K562 (cell line): ENCODE measurements at regions not wholly inside any gene's neighbourhood (a gene's known extent, or its start where the extent isn't known, plus 50 kb on each side); places are given as distances from the start of the nearest gene placed in this dataset.

Source experiments
- ATAC-seq: fragments of 200-7000 bp; cut with Tn5 transposase; 3 replicates; pipeline ENCODE4 v1.9.1; 2020; ENCODE audit warnings: moderate library complexity
- BruUV-seq: library from RNA; stranded (reverse); fragments of 400-500 nt; replicated peaks from 2 replicates; lab custom pipeline; 2021; lab: Mats Ljungman, UMichigan
- CTCF ChIA-PET: fragments of 300-600 bp; formaldehyde crosslinking; extraction: SDS; loops from one replicate; lab custom pipeline; 2021; ENCODE audit warnings: low intra/inter-chr PET ratio; lab: Yijun Ruan, JAX
- POLR2A ChIA-PET: fragments of 300-600, 350-650 bp; sonication (Branson Sonifier 250); formaldehyde crosslinking; extraction: SDS; loops from one replicate; lab custom pipeline; 2021; ENCODE audit warnings: antibody characterized with exemption, inconsistent platforms; lab: Yijun Ruan, JAX
- DNase-seq, 4 experiments: peaks; one replicate each; pipeline versions ENCODE4 v3.0.0 to v3.0.0-alpha.2; 2011 to 2018; ENCODE audit warnings: low spot score in 3 of 4, mixed read lengths in 3 of 4; ENCODE audit errors: extremely low read depth in 1 of 4
- FAIRE-seq: peaks from 2 replicates; lab custom pipeline; 2011; peaks lifted over from hg19 to GRCh38; lab: Jason Lieb, UNC
- H2AFZ ChIP-seq: 2 replicates; pipeline ENCODE4 v1.6.0; 2011; ENCODE audit warnings: low read depth, low read length, control low read depth, inconsistent platforms
- H3K27ac ChIP-seq: fragments of 200-600 bp; 3 replicates; pipeline ENCODE4 v1.8.0; 2011; ENCODE audit warnings: low read depth, mild to moderate bottlenecking, control low read depth, inconsistent platforms, low read length, moderate library complexity, mixed read lengths; ENCODE audit errors: extremely low read depth
- H3K27me3 ChIP-seq, 2 experiments: fragments of 300-600 bp in 1 of 2; 2 replicates in 1 of 2; 3 replicates in 1 of 2; pipeline versions ENCODE4 v1.6.0 to v1.8.0; 2011; ENCODE audit warnings: inconsistent platforms in 2 of 2, low read length in 2 of 2, mild to moderate bottlenecking in 1 of 2, mixed read lengths in 1 of 2, moderate library complexity in 1 of 2; ENCODE audit not compliant: control insufficient read depth in 2 of 2, insufficient read depth in 2 of 2
- H3K36me3 ChIP-seq: fragments of 300-600 bp; 3 replicates; pipeline ENCODE4 v1.8.0; 2011; ENCODE audit warnings: mild to moderate bottlenecking, low read length, inconsistent platforms; ENCODE audit not compliant: control insufficient read depth, insufficient read depth
- H3K4me1 ChIP-seq, 2 experiments: fragments of 200-600 bp in 1 of 2; replicated peaks in 1 of 2; 2 replicates in 1 of 2; 3 replicates in 1 of 2; pipeline versions ENCODE4 v1.5.1 to v1.8.0; 2011; ENCODE audit warnings: inconsistent platforms in 2 of 2, low read length in 2 of 2, mild to moderate bottlenecking in 1 of 2, mixed read lengths in 1 of 2, moderate library complexity in 1 of 2; ENCODE audit not compliant: control insufficient read depth in 2 of 2, insufficient read depth in 2 of 2
- H3K4me2 ChIP-seq: 2 replicates; pipeline ENCODE4 v1.6.1; 2011; ENCODE audit warnings: low read length, control low read depth, inconsistent platforms, mixed read lengths; ENCODE audit not compliant: insufficient read depth
- H3K4me3 ChIP-seq: fragments of 200-600 bp; sonication (generic), shearing (Covaris generic); 2 replicates; pipeline ENCODE4 v1.5.1; 2016; ENCODE audit warnings: control low read depth, inconsistent platforms
- H3K79me2 ChIP-seq: fragments of 200-600 bp; 3 replicates; pipeline ENCODE4 v1.8.0; 2011; ENCODE audit warnings: low read length, inconsistent platforms; ENCODE audit not compliant: control insufficient read depth, insufficient read depth
- H3K9ac ChIP-seq, 2 experiments: 2 replicates each; pipeline versions ENCODE4 v1.6.0 to v1.6.1; 2011; ENCODE audit warnings: low read depth in 2 of 2, low read length in 2 of 2, control low read depth in 1 of 2, inconsistent platforms in 1 of 2, mild to moderate bottlenecking in 1 of 2, mixed read lengths in 1 of 2; ENCODE audit not compliant: insufficient read depth in 1 of 2
- H3K9me1 ChIP-seq: one replicate; pipeline ENCODE4 v1.6.0; 2011; ENCODE audit warnings: inconsistent platforms, mild to moderate bottlenecking, low read length, moderate library complexity; ENCODE audit not compliant: control insufficient read depth, insufficient read depth
- H3K9me3 ChIP-seq: replicated peaks from 2 replicates; pipeline ENCODE4 v1.5.1; 2011; ENCODE audit warnings: low read depth, low read length, inconsistent platforms; ENCODE audit not compliant: control insufficient read depth, insufficient read depth
- H4K20me1 ChIP-seq: replicated peaks from 2 replicates; pipeline ENCODE4 v1.6.1; 2011; ENCODE audit warnings: low read length, inconsistent platforms, mixed read lengths; ENCODE audit not compliant: control insufficient read depth, insufficient read depth
- ARHGAP35 ChIP-seq: fragments of 450-650 bp; IDR thresholded peaks from 2 replicates; pipeline ENCODE4 v1.6.1; 2018; ENCODE audit not compliant: partially characterized antibody
- ATF7 ChIP-seq: fragments of 450-650 bp; IDR thresholded peaks from 2 replicates; pipeline ENCODE4 v1.7.1; 2014; ENCODE audit warnings: mild to moderate bottlenecking, moderate library complexity
- CBFA2T3 ChIP-seq: fragments of 450-650 bp; IDR thresholded peaks from 2 replicates; pipeline ENCODE4 v1.6.1; 2017
- CHD4 ChIP-seq: fragments of 200-600 bp; sonication (generic); IDR thresholded peaks from 3 replicates; pipeline ENCODE4 v1.6.1; 2012; ENCODE audit warnings: low read depth, mild to moderate bottlenecking, mixed read lengths, low read length, inconsistent platforms; ENCODE audit not compliant: insufficient read depth, insufficient replicate concordance, poor library complexity, severe bottlenecking
- E2F6 ChIP-seq, 2 experiments: IDR thresholded peaks; 2 replicates each; pipeline ENCODE4 v1.6.1; 2011; ENCODE audit warnings: borderline replicate concordance in 1 of 2, control low read depth in 1 of 2, low read depth in 1 of 2, low read length in 1 of 2, mild to moderate bottlenecking in 1 of 2, mixed read lengths in 1 of 2, moderate library complexity in 1 of 2; ENCODE audit not compliant: insufficient read depth in 1 of 2, insufficient read length in 1 of 2, poor library complexity in 1 of 2, severe bottlenecking in 1 of 2; ENCODE audit errors: extremely low read depth in 1 of 2
- ETV1 ChIP-seq: fragments of 450-650 bp; conservative IDR thresholded peaks from 2 replicates; pipeline ENCODE4 v1.6.1; 2016; ENCODE audit warnings: missing genetic modification characterization, control low read depth, low read depth, missing compliant biosample characterization
- HDAC1 ChIP-seq, 2 experiments: fragments of 450-650 bp; IDR thresholded peaks; 2 replicates each; pipeline ENCODE4 v1.6.1; 2016 to 2017; ENCODE audit warnings: inconsistent platforms in 1 of 2, mild to moderate bottlenecking in 1 of 2, moderate library complexity in 1 of 2
- HNRNPH1 ChIP-seq: fragments of 200-400 bp; formaldehyde crosslinking; optimal IDR thresholded peaks from 2 replicates; pipeline ENCODE3; 2017; ENCODE audit warnings: low read depth, mild to moderate bottlenecking, low read length, moderate library complexity
- NFIC ChIP-seq: fragments of 450-650 bp; IDR thresholded peaks from 2 replicates; pipeline ENCODE4 v1.6.1; 2017; ENCODE audit warnings: mild to moderate bottlenecking, inconsistent platforms
- RBM25 ChIP-seq: fragments of 200-400 bp; formaldehyde crosslinking; IDR thresholded peaks from 2 replicates; pipeline ENCODE4 v1.6.1; 2018; ENCODE audit warnings: low read length, low read depth, moderate library complexity; ENCODE audit not compliant: severe bottlenecking
- SMARCB1 ChIP-seq: IDR thresholded peaks from 2 replicates; pipeline ENCODE4 v1.6.1; 2011; ENCODE audit warnings: improper control_type of control experiment, low read depth; ENCODE audit not compliant: insufficient read length
- TGIF2 ChIP-seq: sonication (generic); formaldehyde crosslinking; IDR thresholded peaks from 2 replicates; pipeline ENCODE4 v1.8.1; 2022; ENCODE audit warnings: mild to moderate bottlenecking, missing genetic modification reagents, moderate library complexity
- ZNF143 ChIP-seq: sonication (generic); formaldehyde crosslinking; IDR thresholded peaks from 2 replicates; pipeline ENCODE4 v1.9.0; 2022; ENCODE audit warnings: mild to moderate bottlenecking, missing genetic modification reagents
- ZNF583 ChIP-seq: fragments of 250-450 bp; sonication (Bioruptor Pico); IDR thresholded peaks from 2 replicates; pipeline ENCODE4 v1.4.0; 2020
- WGBS: fragments of 100-300 bp; shearing (Covaris generic); methylation state at CpG from one replicate; pipeline ENCODE4 v1.1.6; 2016; ENCODE audit warnings: low coverage, mixed read lengths; ENCODE audit not compliant: insufficient coverage; ENCODE audit errors: missing lambda C conversion rate; 5-methylcytosine and 5-hydroxymethylcytosine counted together
- in situ Hi-C: fragments of 300-500 bp; cut with MboI; formaldehyde crosslinking; loops from 4 replicates; pipeline ENCODE4 v1.15.0; 2018; ENCODE audit warnings: inconsistent platforms, mixed read lengths
- intact Hi-C: fragments of 100-400 bp; cut with micrococcal nuclease; formaldehyde crosslinking; loops from 2 replicates; pipeline ENCODE4 v1.14.2; 2022

- Histone ChIP-seq H4K20me1 (no peaks in the 10 kb centered on the region), H3K4me2 (no peak overlapping the region), H3K4me3 (no peak overlapping the region), H3K36me3 (no peaks in the 10 kb centered on the region), H3K9me1 (no peaks in the 10 kb centered on the region), H2AFZ (no peak overlapping the region), H3K9me3 (no peaks in the 10 kb centered on the region), H3K79me2 (no peaks in the 10 kb centered on the region), H3K27me3 (peaks cover 0 to 15% of the 10 kb centered on the region in 2 experiments; a peak in 2 of 5 replicates), H3K27ac (no peak overlapping the region), H3K9ac (no peak overlapping the region), H3K4me1 (peaks cover 0 to 8% of the 10 kb centered on the region in 2 experiments; a peak in 2 of 5 replicates)
- ChIA-PET POLR2A (no interaction called here), CTCF (no interaction called here)
- DNase-seq: no peak
- no TSS peak for BruUV-seq
- ATAC-seq: no peak
- WGBS: 0% methylated on average over 3 of the region's 5 CpGs
- in situ Hi-C loops: no loop called here
- intact Hi-C loops: no loop called here
- no peak for FAIRE-seq
- no peak for TF ChIP-seq ZNF583 (CRISPR knock-in tag)
- TF ChIP-seq ZNF143: no peak
- TF ChIP-seq SMARCB1: no peak
- no peak for TF ChIP-seq ETV1 (tag)
- no peak for TF ChIP-seq CBFA2T3
- no peak for TF ChIP-seq NFIC
Observed at GRCh38 chr12:4032924-4033615, 159.9 kb upstream of the PARP11 start.

GRCh38 chr12:4031703-4032291, 158.6 kb upstream of the PARP11 start:
- Histone ChIP-seq H3K9me3 (no peaks in the 10 kb centered on the region), H3K4me1 (peaks cover 0 to 8% of the 10 kb centered on the region in 2 experiments; a peak in 2 of 5 replicates), H3K27ac (no peak overlapping the region), H3K9ac (no peak overlapping the region), H3K4me2 (no peak overlapping the region), H3K4me3 (no peak overlapping the region), H4K20me1 (no peaks in the 10 kb centered on the region), H3K36me3 (no peaks in the 10 kb centered on the region), H3K9me1 (no peaks in the 10 kb centered on the region), H2AFZ (no peak overlapping the region), H3K79me2 (no peaks in the 10 kb centered on the region), H3K27me3 (peaks cover 0 to 24% of the 10 kb centered on the region in 2 experiments; a peak in 2 of 5 replicates)
- 12% methylated on average over 20 of the region's 30 CpGs for WGBS
- FAIRE-seq (no peak), DNase-seq (no peak), ATAC-seq (no peak)
- in situ Hi-C loops: no loop called here
- POLR2A ChIA-PET: no interaction called here
- BruUV-seq: no TSS peak
- intact Hi-C loops: no loop called here
- CTCF ChIA-PET: no interaction called here
- TF ChIP-seq CHD4 (no peak), E2F6 (IDR thresholded peaks at IDR 0.05; ENCODE audit: borderline replicate concordance in 1 of 2, extremely low read depth in 1 of 2, insufficient read depth in 1 of 2, insufficient read length in 1 of 2, low read depth in 1 of 2, low read length in 1 of 2, poor library complexity in 1 of 2, severe bottlenecking in 1 of 2) (no peak), ARHGAP35 (no peak), HNRNPH1 (no peak), ATF7 (no peak), TGIF2 (CRISPR knock-in tag) (no peak), HDAC1 (IDR thresholded peaks at IDR 0.05) (no peak), RBM25 (no peak)
